HG03565 (cell line): ENCODE measurements at regions not wholly inside any gene's neighbourhood (a gene's known extent, or its start where the extent isn't known, plus 50 kb on each side); places are given as distances from the start of the nearest gene placed in this dataset.

Experiments
- ATAC-seq: cut with Tn5 transposase; IDR thresholded peaks from one replicate; pipeline ENCODE4 v1.9.1; 2021; ENCODE audit warnings: mild to moderate bottlenecking, moderate library complexity; ENCODE audit not compliant: unreplicated experiment

- ATAC-seq: no peak
Observed at GRCh38 chr11:29018631-29019030, 910.4 kb downstream of the METTL15 start.

DNA sequence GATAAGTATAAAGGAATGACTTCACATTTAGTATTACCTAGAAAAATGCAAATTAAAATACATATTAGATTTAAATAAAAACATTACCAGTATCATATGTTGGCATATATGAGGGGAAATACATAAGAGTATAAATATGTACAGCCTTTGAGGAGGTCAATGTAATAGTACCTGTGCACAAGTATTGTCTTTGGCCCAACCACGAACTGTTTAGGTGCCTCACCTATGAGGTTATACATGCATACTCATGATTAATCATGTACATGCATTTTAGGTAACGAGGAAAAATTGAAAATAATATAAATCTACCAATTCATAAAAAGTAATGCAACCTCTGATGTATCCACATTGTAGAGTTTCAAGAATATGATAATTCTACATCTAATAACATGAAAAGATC is 909.8 kb downstream of the METTL15 start:
- no peak for ATAC-seq

- no peak for ATAC-seq
Observed at GRCh38 chr11:29012507-29012906, 904.3 kb downstream of the METTL15 start.

GRCh38 chr11:29009426-29009825 is 901.2 kb downstream of the METTL15 start:
- no peak for ATAC-seq

- ATAC-seq: no peak
Observed at GRCh38 chr11:29008481-29008880, 900.3 kb downstream of the METTL15 start.

GRCh38 chr11:29006668-29007067 is 898.5 kb downstream of the METTL15 start:
- ATAC-seq: no peak

- ATAC-seq: no peak
Observed at GRCh38 chr11:29005401-29005980, 897.3 kb downstream of the METTL15 start.

DNA sequence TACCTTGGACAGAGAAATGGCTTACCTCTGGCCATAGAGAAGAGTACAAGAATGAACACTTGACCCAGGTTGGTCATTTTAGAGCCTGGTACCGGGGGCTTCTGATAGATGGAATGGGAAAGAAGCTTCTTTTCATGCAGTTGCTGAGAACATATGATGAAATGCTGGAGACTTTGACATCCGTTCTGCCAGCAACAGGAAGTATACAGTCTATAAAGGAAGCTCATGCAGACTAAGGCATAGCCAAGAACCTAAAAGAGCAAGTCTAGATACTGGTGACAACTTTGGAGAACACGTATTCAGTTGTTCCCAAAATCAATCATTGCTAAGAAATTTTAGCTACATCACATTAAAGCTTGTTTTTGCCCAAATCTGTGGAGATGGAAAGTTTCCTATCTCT is 894.6 kb downstream of the METTL15 start:
- ATAC-seq: no peak

DNA sequence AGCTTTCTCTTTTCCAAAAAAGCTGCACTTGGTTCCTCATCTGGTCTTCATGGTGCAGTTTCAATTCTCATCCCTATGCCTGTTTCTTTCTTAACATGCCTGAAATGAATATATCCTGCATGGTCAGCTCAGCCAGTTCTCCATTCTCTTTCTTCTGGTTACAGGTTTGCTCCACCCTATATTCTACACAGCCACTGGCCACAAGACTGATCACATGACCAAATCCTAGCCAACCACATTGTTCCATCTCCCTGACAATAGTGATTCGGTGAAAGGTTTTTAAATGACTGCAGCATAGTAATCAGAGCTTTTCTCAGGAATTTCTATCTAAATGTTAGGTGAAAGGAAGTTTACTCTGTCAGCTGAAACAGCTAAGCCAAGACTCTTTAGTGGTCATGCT is 891.4 kb downstream of the METTL15 start:
- no peak for ATAC-seq

GRCh38 chr11:28992996-28993395 is 884.8 kb downstream of the METTL15 start:
- no peak for ATAC-seq

GRCh38 chr11:28984231-28984630 is 876.0 kb downstream of the METTL15 start:
- ATAC-seq: no peak

- ATAC-seq: no peak
Observed at GRCh38 chr11:28983780-28984179, 875.6 kb downstream of the METTL15 start.

DNA sequence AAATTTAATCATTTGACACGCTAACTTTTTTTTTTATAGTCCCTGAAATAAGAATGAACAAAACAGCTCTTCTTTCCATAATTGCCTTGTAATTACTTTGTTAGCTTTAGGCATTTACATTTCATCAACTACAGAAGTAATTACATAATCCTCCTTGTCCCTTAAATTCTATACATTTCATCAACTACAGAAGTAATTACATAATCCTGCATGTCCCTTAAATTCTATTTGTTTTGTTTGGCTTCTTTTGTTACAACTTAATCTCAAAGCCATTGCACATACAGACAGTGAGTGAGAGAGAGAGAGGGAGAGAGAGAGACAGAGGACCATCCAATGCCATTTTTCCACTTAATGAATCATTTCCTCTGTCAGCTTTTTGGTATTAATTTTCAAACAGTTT is 873.2 kb downstream of the METTL15 start:
- ATAC-seq: no peak

DNA sequence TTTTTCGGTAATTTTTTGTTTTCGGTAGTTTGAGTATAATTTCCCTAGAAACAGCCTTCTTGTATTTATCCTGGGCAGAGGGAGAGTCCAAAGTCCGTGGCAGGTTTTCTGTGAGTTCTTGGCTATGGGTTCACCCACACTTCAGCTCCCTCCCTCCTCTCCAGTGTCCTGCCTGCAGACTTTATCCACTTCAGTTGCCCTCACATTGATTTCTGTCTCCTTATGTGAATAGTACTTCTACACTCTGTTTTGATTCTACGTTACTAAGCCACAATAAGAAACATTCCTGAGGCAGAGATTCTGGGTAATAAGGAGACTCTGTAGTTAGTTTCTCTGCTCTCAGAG is 868.6 kb downstream of the METTL15 start:
- no peak for ATAC-seq

- no peak for ATAC-seq
Observed at GRCh38 chr11:28976012-28976800, 868.0 kb downstream of the METTL15 start.

DNA sequence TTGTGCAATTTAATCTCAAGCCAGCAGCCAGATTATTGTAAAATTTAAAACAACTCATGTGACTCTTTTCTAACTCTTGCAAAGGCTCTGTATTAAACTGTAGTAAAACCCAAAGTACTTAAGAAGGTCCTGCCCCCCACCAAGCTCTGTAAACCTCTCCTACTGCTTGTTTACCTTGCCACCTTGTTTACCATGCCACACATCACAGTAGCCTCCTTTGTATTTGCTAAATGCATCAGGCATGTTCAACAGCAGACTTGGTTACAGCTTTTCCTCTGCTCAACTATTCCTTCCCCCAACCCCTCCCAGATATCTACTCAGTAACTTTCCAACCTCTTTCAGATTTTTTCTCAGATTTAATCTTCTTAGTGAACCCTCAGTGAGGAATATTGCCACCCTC is 861.6 kb downstream of the METTL15 start:
- no peak for ATAC-seq

DNA sequence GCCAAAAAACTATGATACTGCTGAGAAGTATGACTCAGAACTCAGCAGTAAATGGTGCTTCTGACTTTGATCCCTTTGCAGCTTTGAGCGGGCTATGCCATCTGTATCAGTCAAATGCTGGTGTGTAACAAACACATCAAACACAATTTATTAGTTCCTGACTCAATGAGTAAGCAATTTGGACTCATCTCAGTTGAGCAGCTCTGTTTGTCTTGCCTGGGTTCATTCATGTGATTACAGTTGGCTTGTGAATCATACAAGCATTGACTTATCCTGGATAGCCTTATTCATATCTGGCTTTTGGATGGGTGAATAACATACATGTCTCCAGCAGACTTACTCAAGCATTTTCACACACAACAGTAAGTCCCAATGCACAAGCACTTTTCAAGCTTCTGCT is 858.8 kb downstream of the METTL15 start:
- no peak for ATAC-seq

DNA sequence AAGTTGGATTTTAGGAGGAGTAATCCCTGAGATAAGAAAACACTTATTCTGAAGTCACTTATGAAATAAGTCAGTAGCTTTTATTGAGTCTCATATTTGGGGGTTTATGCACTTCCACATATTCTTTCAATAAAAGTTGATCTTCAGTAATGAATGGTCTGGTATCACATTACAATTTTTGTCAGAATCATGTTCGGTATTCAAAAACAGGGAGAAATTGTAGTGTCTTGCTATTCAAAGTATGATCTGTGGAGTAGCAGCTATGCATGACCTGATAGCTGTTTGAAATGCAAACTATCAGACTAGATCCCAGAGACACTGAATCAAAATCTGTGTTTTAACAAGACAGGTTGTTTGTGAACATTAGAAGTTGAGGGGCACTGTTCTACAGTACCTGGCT is 857.6 kb downstream of the METTL15 start:
- ATAC-seq: no peak

GRCh38 chr11:28964811-28965210 is 856.6 kb downstream of the METTL15 start:
- ATAC-seq: no peak

DNA sequence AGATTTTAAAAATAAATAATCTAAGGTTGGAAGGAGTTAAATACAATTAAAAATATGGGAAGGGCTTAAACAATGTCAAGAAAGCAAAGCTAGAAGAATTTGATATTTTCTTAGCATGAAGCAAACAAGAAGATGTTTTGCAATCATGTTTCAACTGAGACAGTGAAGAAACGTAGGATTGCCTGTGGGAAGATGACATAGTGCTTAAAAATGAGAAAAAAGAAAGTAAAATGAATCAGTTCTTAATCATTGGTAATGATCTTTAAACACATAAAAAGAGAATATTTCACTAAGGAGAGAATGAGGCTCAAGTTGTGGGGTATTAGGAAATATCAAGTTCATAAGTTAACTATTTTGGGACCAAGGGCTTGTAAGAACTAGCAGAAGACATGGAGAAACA is 855.0 kb downstream of the METTL15 start:
- no peak for ATAC-seq

- no peak for ATAC-seq
Observed at GRCh38 chr11:28962502-28962901, 854.3 kb downstream of the METTL15 start.

DNA sequence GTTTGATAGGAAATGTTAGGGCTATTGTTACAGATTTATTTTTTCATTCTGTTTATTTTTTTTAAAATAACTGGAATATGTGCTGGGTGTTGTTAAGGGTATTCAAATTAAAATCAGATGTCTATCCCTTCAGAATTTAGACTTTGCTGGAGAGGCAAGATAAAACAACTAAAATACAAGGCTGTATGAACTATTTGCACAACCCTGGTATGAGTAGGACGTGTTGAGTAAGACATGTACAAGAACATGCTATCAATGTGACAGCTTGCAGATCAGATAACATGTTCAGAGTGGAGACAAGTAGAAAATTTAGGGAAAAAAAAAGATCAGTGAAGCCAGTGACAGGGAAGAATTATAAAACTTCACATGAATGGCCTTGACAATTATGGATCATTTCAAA is 853.5 kb downstream of the METTL15 start:
- no peak for ATAC-seq

DNA sequence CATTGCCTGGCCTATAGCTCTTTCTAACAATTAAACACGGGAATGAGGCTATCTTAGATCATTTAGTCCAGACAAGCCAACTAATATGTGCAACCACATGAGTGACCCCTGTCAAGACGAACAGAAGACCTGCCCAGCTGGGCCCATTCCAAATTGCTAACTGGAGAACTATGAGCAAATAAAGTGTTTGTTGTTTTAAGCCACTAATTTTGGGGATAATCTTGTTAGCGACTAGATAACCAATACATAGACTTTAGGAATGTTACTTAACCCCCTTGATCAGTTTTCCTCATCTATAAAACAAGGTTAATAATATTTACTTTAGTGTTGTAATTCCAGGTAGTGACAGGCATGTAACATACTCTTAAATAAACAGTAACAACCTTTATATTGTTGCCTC is 848.3 kb downstream of the METTL15 start:
- no peak for ATAC-seq
